ENCODE measurements at regions not wholly inside any gene's neighbourhood (a gene's known extent, or its start where the extent isn't known, plus 50 kb on each side); places are given as distances from the start of the nearest gene placed in this dataset.
"Not testable (repeated sequence)": the region's sequence is repeated elsewhere in the genome, so short reads cannot be mapped to it uniquely, and the experiment has no call there.

DNA sequence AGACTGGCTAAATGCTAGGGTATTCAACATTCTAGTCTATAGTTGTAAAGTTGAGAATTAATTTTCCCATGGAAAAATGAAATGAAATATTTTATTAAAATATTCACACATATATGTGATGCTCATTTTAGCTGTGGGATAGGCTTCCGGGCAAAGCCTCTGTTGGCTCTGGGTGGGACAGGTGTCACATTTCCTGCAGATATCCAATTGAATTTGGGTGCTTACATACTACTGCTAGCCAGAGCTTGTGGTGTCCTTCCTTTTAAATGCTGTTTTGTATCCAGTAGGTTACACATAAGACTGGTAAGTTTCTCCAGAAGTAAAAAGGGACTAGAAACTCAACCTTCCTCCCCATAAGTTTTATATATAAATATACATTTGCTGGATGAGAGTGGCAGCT, 73.8 kb downstream of the RPRM start:
- Mint-ChIP-seq H3K9me3 (no peaks in the 10 kb centered on the region), H3K4me3 (no peak overlapping the region), H3K27ac (no peak overlapping the region), H3K27me3 (peaks cover 6% of the 10 kb centered on the region), H3K36me3 (ENCODE audit: low read depth) (no peaks in the 10 kb centered on the region), H3K4me1 (ENCODE audit: low read depth) (no peaks in the 10 kb centered on the region)
- TF ChIP-seq, protein P1, sequence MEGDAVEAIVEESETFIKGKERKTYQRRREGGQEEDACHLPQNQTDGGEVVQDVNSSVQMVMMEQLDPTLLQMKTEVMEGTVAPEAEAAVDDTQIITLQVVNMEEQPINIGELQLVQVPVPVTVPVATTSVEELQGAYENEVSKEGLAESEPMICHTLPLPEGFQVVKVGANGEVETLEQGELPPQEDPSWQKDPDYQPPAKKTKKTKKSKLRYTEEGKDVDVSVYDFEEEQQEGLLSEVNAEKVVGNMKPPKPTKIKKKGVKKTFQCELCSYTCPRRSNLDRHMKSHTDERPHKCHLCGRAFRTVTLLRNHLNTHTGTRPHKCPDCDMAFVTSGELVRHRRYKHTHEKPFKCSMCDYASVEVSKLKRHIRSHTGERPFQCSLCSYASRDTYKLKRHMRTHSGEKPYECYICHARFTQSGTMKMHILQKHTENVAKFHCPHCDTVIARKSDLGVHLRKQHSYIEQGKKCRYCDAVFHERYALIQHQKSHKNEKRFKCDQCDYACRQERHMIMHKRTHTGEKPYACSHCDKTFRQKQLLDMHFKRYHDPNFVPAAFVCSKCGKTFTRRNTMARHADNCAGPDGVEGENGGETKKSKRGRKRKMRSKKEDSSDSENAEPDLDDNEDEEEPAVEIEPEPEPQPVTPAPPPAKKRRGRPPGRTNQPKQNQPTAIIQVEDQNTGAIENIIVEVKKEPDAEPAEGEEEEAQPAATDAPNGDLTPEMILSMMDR (IDR thresholded peaks at IDR 0.05) = no peak
- ChIA-PET POLR2A (no interaction called here), CTCF (no interaction called here)
- intact Hi-C loops (cut with micrococcal nuclease) = no loop called here
- ATAC-seq (no peak), DNase-seq (no peak)

- TF ChIP-seq, protein P1 (IDR thresholded peaks at IDR 0.05) = no peak
- Mint-ChIP-seq H3K4me1 (ENCODE audit: low read depth) (no peaks in the 10 kb centered on the region), H3K36me3 (ENCODE audit: low read depth) (no peaks in the 10 kb centered on the region), H3K27ac (no peak overlapping the region), H3K4me3 (no peak overlapping the region), H3K27me3 (peaks cover 6% of the 10 kb centered on the region), H3K9me3 (no peaks in the 10 kb centered on the region)
- intact Hi-C loops (cut with micrococcal nuclease) = no loop called here
- POLR2A ChIA-PET = no interaction called here
- CTCF ChIA-PET = no interaction called here
- no peak for DNase-seq
- no peak for ATAC-seq
Measured at GRCh38 chr2:153403940-153404339, 74.6 kb downstream of the RPRM start.

DNA sequence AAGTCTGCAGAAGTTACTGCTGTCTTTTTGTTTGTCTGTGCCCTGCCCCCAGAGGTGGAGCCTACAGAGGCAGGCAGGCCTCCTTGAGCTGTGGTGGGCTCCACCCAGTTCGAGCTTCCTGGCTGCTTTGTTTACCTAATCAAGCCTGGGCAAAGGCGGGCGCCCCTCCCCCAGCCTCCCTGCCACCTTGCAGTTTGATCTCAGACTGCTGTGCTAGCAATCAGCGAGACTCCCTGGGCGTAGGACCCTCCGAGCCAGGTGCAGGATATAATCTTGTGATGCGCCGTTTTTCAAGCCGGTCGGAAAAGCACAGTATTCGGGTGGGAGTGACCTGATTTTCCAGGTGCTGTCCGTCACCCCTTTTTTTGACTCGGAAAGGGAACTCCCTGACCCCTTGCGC, 75.2 kb downstream of the RPRM start:
- H3K27me3 Mint-ChIP-seq; DNase-seq; intact Hi-C loops (cut with micrococcal nuclease); H3K4me1 Mint-ChIP-seq (ENCODE audit: low read depth); POLR2A ChIA-PET; H3K9me3 Mint-ChIP-seq; H3K4me3 Mint-ChIP-seq; H3K36me3 Mint-ChIP-seq (ENCODE audit: low read depth); CTCF ChIA-PET; H3K27ac Mint-ChIP-seq; ATAC-seq: not testable (repeated sequence)

DNA sequence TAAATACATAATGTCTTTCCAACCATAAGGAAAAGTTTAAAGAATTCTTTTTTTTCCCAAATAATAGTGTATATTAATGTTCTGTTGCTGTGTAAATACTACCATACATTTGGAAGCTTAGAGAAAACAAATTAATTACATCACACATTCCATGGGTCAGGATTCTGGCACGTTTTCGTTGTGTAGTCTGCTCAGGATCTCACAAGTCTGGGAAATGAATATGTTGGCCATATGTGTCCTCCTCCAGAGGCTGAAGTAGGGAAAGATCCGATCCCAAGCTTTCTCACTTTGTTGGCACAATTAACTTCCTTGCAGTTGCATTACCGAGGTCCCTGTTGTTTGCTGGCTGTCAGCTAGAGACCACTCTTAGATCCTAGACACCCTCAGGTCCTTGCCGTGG, 83.9 kb downstream of the RPRM start:
- POLR2A ChIA-PET = no interaction called here
- Mint-ChIP-seq H3K36me3 (ENCODE audit: low read depth) (no peaks in the 10 kb centered on the region), H3K27me3 (no peaks in the 10 kb centered on the region), H3K27ac (no peak overlapping the region), H3K4me1 (ENCODE audit: low read depth) (no peaks in the 10 kb centered on the region), H3K9me3 (peaks cover 7% of the 10 kb centered on the region), H3K4me3 (no peak overlapping the region)
- TF ChIP-seq, protein P1 (IDR thresholded peaks at IDR 0.05) = no peak
- intact Hi-C loops (cut with micrococcal nuclease) = no loop called here
- DNase-seq (no peak), ATAC-seq (no peak)
- CTCF ChIA-PET = no interaction called here

DNA sequence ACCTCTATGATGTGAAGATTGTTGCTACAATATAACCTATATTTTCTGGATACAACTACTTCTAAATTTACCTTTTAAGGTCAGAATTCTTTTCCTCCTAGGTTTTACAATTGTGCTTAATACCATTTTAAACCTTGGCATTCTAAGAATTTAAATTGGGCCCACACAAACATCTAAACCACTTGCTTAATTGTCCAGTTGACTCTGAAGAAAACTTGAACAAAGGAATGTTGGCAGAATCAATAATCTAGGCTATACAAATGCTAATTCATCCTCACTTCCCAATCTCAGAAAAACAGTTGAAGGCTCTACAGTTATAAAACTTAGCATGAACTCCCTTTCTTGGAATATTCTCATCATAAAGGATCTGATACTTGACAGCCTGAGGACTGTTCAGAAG, 84.3 kb downstream of the RPRM start:
- no peaks in the 10 kb centered on the region for H3K4me1 Mint-ChIP-seq (ENCODE audit: low read depth)
- TF ChIP-seq, protein P1 (IDR thresholded peaks at IDR 0.05) = no peak
- H3K27me3 Mint-ChIP-seq = no peaks in the 10 kb centered on the region
- POLR2A ChIA-PET = no interaction called here
- no peak overlapping the region for H3K27ac Mint-ChIP-seq
- intact Hi-C loops (cut with micrococcal nuclease) = no loop called here
- no peak for ATAC-seq
- CTCF ChIA-PET = no interaction called here
- peaks cover 7% of the 10 kb centered on the region for H3K9me3 Mint-ChIP-seq
- DNase-seq = no peak
- H3K36me3 Mint-ChIP-seq (ENCODE audit: low read depth) = no peaks in the 10 kb centered on the region
- no peak overlapping the region for H3K4me3 Mint-ChIP-seq

- H3K27me3 Mint-ChIP-seq = no peaks in the 10 kb centered on the region
- DNase-seq = no peak
- H3K4me3 Mint-ChIP-seq = no peak overlapping the region
- ATAC-seq = no peak
- CTCF ChIA-PET = no interaction called here
- intact Hi-C loops (cut with micrococcal nuclease) = no loop called here
- POLR2A ChIA-PET = no interaction called here
- TF ChIP-seq, protein P1 (IDR thresholded peaks at IDR 0.05) = no peak
- H3K36me3 Mint-ChIP-seq (ENCODE audit: low read depth) = no peaks in the 10 kb centered on the region
- H3K27ac Mint-ChIP-seq = no peak overlapping the region
- peaks cover 7% of the 10 kb centered on the region for H3K9me3 Mint-ChIP-seq
- no peaks in the 10 kb centered on the region for H3K4me1 Mint-ChIP-seq (ENCODE audit: low read depth)
Measured at GRCh38 chr2:153393518-153393917, 85.0 kb downstream of the RPRM start.
